ENCODE measurements at regions not wholly inside any gene's neighbourhood (a gene's known extent, or its start where the extent isn't known, plus 50 kb on each side); places are given as distances from the start of the nearest gene placed in this dataset.

GRCh38 chr7:16991551-16991950 is 109.8 kb upstream of the AGR3 start:
- Histone ChIP-seq H3K9me2 (replicated peaks; ENCODE audit: insufficient read depth, low read length) (no peaks in the 10 kb centered on the region), H3K4me3 (ENCODE audit: low read length) (no peak overlapping the region), H3K36me3 (replicated peaks; ENCODE audit: insufficient read depth, low read length) (no peaks in the 10 kb centered on the region), H3K27ac (ENCODE audit: low read length) (no peak overlapping the region), H3F3A (ENCODE audit: insufficient read depth, low read length) (no peaks in the 10 kb centered on the region), H3K9ac (ENCODE audit: low read length) (no peak overlapping the region), H3K4me2 (ENCODE audit: low read depth, low read length) (no peak overlapping the region), H4K20me1 (ENCODE audit: insufficient read depth, low read length) (no peaks in the 10 kb centered on the region), H3K9me3 (replicated peaks; ENCODE audit: insufficient read depth, low read length) (no peaks in the 10 kb centered on the region), H2AFZ (ENCODE audit: low read length) (no peak overlapping the region), H3K4me1 (ENCODE audit: low read length) (no peaks in the 10 kb centered on the region), H3K27me3 (replicated peaks; ENCODE audit: insufficient read depth, low read length) (no peaks in the 10 kb centered on the region), H3K79me2 (ENCODE audit: low read length) (no peaks in the 10 kb centered on the region)
- no peak for TF ChIP-seq EZH2 (optimal IDR thresholded peaks at IDR 0.05; ENCODE audit: low read depth, low read length)
- TF ChIP-seq CTCF (IDR thresholded peaks at IDR 0.05; ENCODE audit: low read length), result no peak
- no peak for TF ChIP-seq EZH2phosphoT487 (IDR thresholded peaks at IDR 0.05; ENCODE audit: low read length)
- no peak for DNase-seq

GRCh38 chr7:16993543-16993942 is 111.8 kb upstream of the AGR3 start:
- no peaks in the 10 kb centered on the region for H3K79me2 ChIP-seq (ENCODE audit: low read length)
- H3K4me1 ChIP-seq (ENCODE audit: low read length), result no peaks in the 10 kb centered on the region
- TF ChIP-seq EZH2 (optimal IDR thresholded peaks at IDR 0.05; ENCODE audit: low read depth, low read length) (no peak), EZH2phosphoT487 (IDR thresholded peaks at IDR 0.05; ENCODE audit: low read length) (no peak), CTCF (IDR thresholded peaks at IDR 0.05; ENCODE audit: low read length) (no peak)

DNA sequence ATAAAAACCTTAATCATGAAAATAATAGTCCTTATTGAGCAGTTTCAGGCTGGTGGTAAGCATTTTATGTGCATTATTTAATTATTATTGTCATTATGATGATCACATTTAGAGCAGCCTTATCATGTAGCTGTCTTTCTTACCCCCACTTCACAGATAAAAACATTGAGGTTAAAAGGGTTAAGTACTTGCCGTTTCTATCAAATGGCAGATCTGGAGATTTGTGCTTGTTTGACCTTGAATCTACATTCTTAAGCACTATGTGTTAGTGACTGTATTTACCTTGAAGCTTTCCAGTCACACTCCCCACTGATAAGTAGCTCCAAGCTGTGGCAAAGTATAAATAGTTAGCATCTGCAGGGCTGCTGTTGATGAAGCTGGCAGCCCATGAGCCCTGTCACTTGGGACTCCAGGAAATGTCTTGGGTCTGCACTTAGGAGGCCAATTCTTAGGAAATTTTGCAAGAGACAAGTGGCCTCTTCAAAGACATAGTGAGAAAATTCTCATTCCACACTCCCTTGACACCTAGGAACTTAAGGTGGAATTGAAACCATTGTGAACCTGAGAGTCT is 116.8 kb upstream of the AGR3 start:
- Histone ChIP-seq H3K27me3 (replicated peaks; ENCODE audit: insufficient read depth, low read length) (no peaks in the 10 kb centered on the region), H3F3A (ENCODE audit: insufficient read depth, low read length) (no peaks in the 10 kb centered on the region), H2AFZ (ENCODE audit: low read length) (no peak overlapping the region), H4K20me1 (ENCODE audit: insufficient read depth, low read length) (no peaks in the 10 kb centered on the region), H3K4me1 (ENCODE audit: low read length) (no peaks in the 10 kb centered on the region), H3K9me2 (replicated peaks; ENCODE audit: insufficient read depth, low read length) (no peaks in the 10 kb centered on the region), H3K9me3 (replicated peaks; ENCODE audit: insufficient read depth, low read length) (no peaks in the 10 kb centered on the region), H3K79me2 (ENCODE audit: low read length) (no peaks in the 10 kb centered on the region), H3K4me2 (ENCODE audit: low read depth, low read length) (no peak overlapping the region), H3K4me3 (ENCODE audit: low read length) (no peak overlapping the region), H3K36me3 (replicated peaks; ENCODE audit: insufficient read depth, low read length) (no peaks in the 10 kb centered on the region), H3K9ac (ENCODE audit: low read length) (no peak overlapping the region), H3K27ac (ENCODE audit: low read length) (no peak overlapping the region)
- TF ChIP-seq EZH2phosphoT487 (IDR thresholded peaks at IDR 0.05; ENCODE audit: low read length) (no peak), CTCF (IDR thresholded peaks at IDR 0.05; ENCODE audit: low read length) (no peak), EZH2 (optimal IDR thresholded peaks at IDR 0.05; ENCODE audit: low read depth, low read length) (no peak)
- no peak for DNase-seq

More at GRCh38 chr7:16993543-16993942, 111.8 kb upstream of the AGR3 start:
- Histone ChIP-seq H3F3A (ENCODE audit: insufficient read depth, low read length) (no peaks in the 10 kb centered on the region), H3K27me3 (replicated peaks; ENCODE audit: insufficient read depth, low read length) (no peaks in the 10 kb centered on the region), H3K4me3 (ENCODE audit: low read length) (no peak overlapping the region), H3K27ac (ENCODE audit: low read length) (no peak overlapping the region), H3K9me2 (replicated peaks; ENCODE audit: insufficient read depth, low read length) (no peaks in the 10 kb centered on the region), H3K4me2 (ENCODE audit: low read depth, low read length) (no peak overlapping the region), H3K9ac (ENCODE audit: low read length) (no peak overlapping the region), H4K20me1 (ENCODE audit: insufficient read depth, low read length) (no peaks in the 10 kb centered on the region), H2AFZ (ENCODE audit: low read length) (no peak overlapping the region), H3K9me3 (replicated peaks; ENCODE audit: insufficient read depth, low read length) (no peaks in the 10 kb centered on the region), H3K36me3 (replicated peaks; ENCODE audit: insufficient read depth, low read length) (no peaks in the 10 kb centered on the region)
- DNase-seq, result no peak

Measured in MM.1S (cell line).